NCI-H146 (cell line): ENCODE measurements at regions not wholly inside any gene's neighbourhood (a gene's known extent, or its start where the extent isn't known, plus 50 kb on each side); places are given as distances from the start of the nearest gene placed in this dataset.
"Not testable (repeated sequence)": the region's sequence is repeated elsewhere in the genome, so short reads cannot be mapped to it uniquely, and the experiment has no call there.

Source experiments
- DNase-seq: peaks from one replicate; lab custom pipeline; 2025; lab: John Stamatoyannopoulos, UW

- DNase-seq = peak; percentile 60
Observed at GRCh38 chr14:49946320-49947141, 53.6 kb downstream of the ARF6 start.

- DNase-seq = peak; percentile 69
Observed at GRCh38 chr14:49947506-49947905, 54.6 kb downstream of the ARF6 start.

- DNase-seq = peak; percentile 30
Observed at GRCh38 chr14:49950275-49951228, 57.7 kb downstream of the ARF6 start.

- no peak for DNase-seq
Observed at GRCh38 chr14:49951229-49951607, 58.3 kb downstream of the ARF6 start.

- no peak for DNase-seq
Observed at GRCh38 chr14:49951691-49952345, 58.9 kb downstream of the ARF6 start.

- DNase-seq = no peak
Observed at GRCh38 chr14:49953196-49953595, 60.3 kb downstream of the ARF6 start.

- DNase-seq = no peak
Observed at GRCh38 chr14:49954171-49954631, 61.3 kb downstream of the ARF6 start.

GRCh38 chr14:49955024-49955423, 62.1 kb downstream of the ARF6 start:
- no peak for DNase-seq

GRCh38 chr14:49957089-49957852, 64.4 kb downstream of the ARF6 start:
- no peak for DNase-seq

GRCh38 chr14:49959822-49960408, 67.0 kb downstream of the ARF6 start:
- DNase-seq = peak; percentile 78

GRCh38 chr14:49960453-49960852, 67.6 kb downstream of the ARF6 start:
- no peak for DNase-seq

GRCh38 chr14:49961270-49962222, 68.7 kb downstream of the ARF6 start:
- DNase-seq = no peak

- no peak for DNase-seq
Observed at GRCh38 chr14:49962621-49963020, 69.7 kb downstream of the ARF6 start.

- DNase-seq = not testable (repeated sequence)
Observed at GRCh38 chr14:49965068-49965651, 72.3 kb downstream of the ARF6 start.

- no peak for DNase-seq
Observed at GRCh38 chr14:49966304-49966809, 73.5 kb downstream of the ARF6 start.

- no peak for DNase-seq
Observed at GRCh38 chr14:49966971-49967630, 74.2 kb downstream of the ARF6 start.

- no peak for DNase-seq
Observed at GRCh38 chr14:49969961-49970360, 77.1 kb downstream of the ARF6 start.

GRCh38 chr14:49970474-49971147, 77.7 kb downstream of the ARF6 start:
- DNase-seq = no peak
